KG1 (cell line): ENCODE measurements at regions not wholly inside any gene's neighbourhood (a gene's known extent, or its start where the extent isn't known, plus 50 kb on each side); places are given as distances from the start of the nearest gene placed in this dataset.
A peak's percentile ranks its signal among the peaks of the same experiment; 100 is the strongest.
"Not testable (repeated sequence)": the region's sequence is repeated elsewhere in the genome, so short reads cannot be mapped to it uniquely, and the experiment has no call there.

Experiments used
- DNase-seq: peaks from one replicate; lab custom pipeline; 2025; lab: John Stamatoyannopoulos, UW

GRCh38 chr7:69190025-69190424 lies 408.2 kb upstream of the AUTS2 start:
- DNase-seq, result no peak

GRCh38 chr7:69190763-69191162 lies 407.5 kb upstream of the AUTS2 start:
- no peak for DNase-seq

- DNase-seq, result no peak
Measured at GRCh38 chr7:69192134-69192533, 406.1 kb upstream of the AUTS2 start.

GRCh38 chr7:69193061-69193460 lies 405.2 kb upstream of the AUTS2 start:
- DNase-seq, result no peak

- DNase-seq, result no peak
Measured at GRCh38 chr7:69196593-69196992, 401.7 kb upstream of the AUTS2 start.

- DNase-seq, result no peak
Measured at GRCh38 chr7:69198250-69198649, 400.0 kb upstream of the AUTS2 start.

GRCh38 chr7:69199041-69199440 lies 399.2 kb upstream of the AUTS2 start:
- peak; percentile 3 for DNase-seq

GRCh38 chr7:69199661-69200060 lies 398.6 kb upstream of the AUTS2 start:
- DNase-seq, result no peak

GRCh38 chr7:69203871-69204270 lies 394.4 kb upstream of the AUTS2 start:
- no peak for DNase-seq

- no peak for DNase-seq
Measured at GRCh38 chr7:69204943-69205342, 393.3 kb upstream of the AUTS2 start.

- no peak for DNase-seq
Measured at GRCh38 chr7:69205581-69205980, 392.7 kb upstream of the AUTS2 start.

GRCh38 chr7:69208276-69208675 lies 390.0 kb upstream of the AUTS2 start:
- no peak for DNase-seq

GRCh38 chr7:69208848-69209247 lies 389.4 kb upstream of the AUTS2 start:
- no peak for DNase-seq

GRCh38 chr7:69211336-69211735 lies 386.9 kb upstream of the AUTS2 start:
- DNase-seq, result no peak

- no peak for DNase-seq
Measured at GRCh38 chr7:69211739-69212138, 386.5 kb upstream of the AUTS2 start.

GRCh38 chr7:69213878-69214277 lies 384.4 kb upstream of the AUTS2 start:
- DNase-seq, result no peak

GRCh38 chr7:69215516-69215915 lies 382.8 kb upstream of the AUTS2 start:
- not testable (repeated sequence) for DNase-seq

- DNase-seq, result no peak
Measured at GRCh38 chr7:69217516-69218350, 380.5 kb upstream of the AUTS2 start.

- no peak for DNase-seq
Measured at GRCh38 chr7:69218576-69218975, 379.7 kb upstream of the AUTS2 start.

GRCh38 chr7:69219381-69219780 lies 378.9 kb upstream of the AUTS2 start:
- DNase-seq, result no peak

- DNase-seq, result no peak
Measured at GRCh38 chr7:69225259-69225943, 372.9 kb upstream of the AUTS2 start.

GRCh38 chr7:69228212-69228811 lies 370.0 kb upstream of the AUTS2 start:
- DNase-seq, result no peak
